ENCODE measurements at regions not wholly inside any gene's neighbourhood (a gene's known extent, or its start where the extent isn't known, plus 50 kb on each side); places are given as distances from the start of the nearest gene placed in this dataset.

DNA sequence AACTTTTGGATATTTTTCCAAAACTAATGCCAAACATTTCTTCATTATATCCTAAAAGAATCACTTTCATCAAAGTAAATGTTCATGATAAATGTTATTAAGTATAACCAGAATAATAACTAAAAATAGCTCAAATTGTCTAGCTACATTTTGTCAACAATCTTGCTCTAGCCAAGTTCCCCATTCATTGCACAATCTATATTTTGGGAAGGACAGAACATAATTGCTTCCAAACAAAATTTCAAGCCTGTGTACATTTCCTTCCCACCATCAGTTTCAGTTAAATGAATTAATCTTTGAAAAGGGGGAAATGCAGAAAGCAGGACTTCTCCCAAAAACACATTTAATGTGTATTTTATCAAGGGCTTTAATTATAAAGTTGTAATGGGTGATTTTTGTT, 98.0 kb upstream of the PLEKHG7 start:
- TF ChIP-seq, protein P1, sequence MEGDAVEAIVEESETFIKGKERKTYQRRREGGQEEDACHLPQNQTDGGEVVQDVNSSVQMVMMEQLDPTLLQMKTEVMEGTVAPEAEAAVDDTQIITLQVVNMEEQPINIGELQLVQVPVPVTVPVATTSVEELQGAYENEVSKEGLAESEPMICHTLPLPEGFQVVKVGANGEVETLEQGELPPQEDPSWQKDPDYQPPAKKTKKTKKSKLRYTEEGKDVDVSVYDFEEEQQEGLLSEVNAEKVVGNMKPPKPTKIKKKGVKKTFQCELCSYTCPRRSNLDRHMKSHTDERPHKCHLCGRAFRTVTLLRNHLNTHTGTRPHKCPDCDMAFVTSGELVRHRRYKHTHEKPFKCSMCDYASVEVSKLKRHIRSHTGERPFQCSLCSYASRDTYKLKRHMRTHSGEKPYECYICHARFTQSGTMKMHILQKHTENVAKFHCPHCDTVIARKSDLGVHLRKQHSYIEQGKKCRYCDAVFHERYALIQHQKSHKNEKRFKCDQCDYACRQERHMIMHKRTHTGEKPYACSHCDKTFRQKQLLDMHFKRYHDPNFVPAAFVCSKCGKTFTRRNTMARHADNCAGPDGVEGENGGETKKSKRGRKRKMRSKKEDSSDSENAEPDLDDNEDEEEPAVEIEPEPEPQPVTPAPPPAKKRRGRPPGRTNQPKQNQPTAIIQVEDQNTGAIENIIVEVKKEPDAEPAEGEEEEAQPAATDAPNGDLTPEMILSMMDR (IDR thresholded peaks at IDR 0.05; ENCODE audit: low read length) = no peak
- TF ChIP-seq EZH2phosphoT487 (IDR thresholded peaks at IDR 0.05; ENCODE audit: low read length) (no peak), EZH2 (optimal IDR thresholded peaks at IDR 0.05; ENCODE audit: low read depth, low read length) (no peak)
